Stimulated activated CD8-positive, alpha-beta memory T cell treated with anti-CD3 and anti-CD28 coated beads, Interleukin-7, amount 100 ng/mL, for 1 hour (primary cell): ENCODE measurements at regions not wholly inside any gene's neighbourhood (a gene's known extent, or its start where the extent isn't known, plus 50 kb on each side); places are given as distances from the start of the nearest gene placed in this dataset.

Experiments
- DNase-seq, 2 donors: peaks; one replicate each; pipeline ENCODE4 v3.0.0-alpha.2; 2020; ENCODE audit warnings: low read depth in 2 of 2

DNA sequence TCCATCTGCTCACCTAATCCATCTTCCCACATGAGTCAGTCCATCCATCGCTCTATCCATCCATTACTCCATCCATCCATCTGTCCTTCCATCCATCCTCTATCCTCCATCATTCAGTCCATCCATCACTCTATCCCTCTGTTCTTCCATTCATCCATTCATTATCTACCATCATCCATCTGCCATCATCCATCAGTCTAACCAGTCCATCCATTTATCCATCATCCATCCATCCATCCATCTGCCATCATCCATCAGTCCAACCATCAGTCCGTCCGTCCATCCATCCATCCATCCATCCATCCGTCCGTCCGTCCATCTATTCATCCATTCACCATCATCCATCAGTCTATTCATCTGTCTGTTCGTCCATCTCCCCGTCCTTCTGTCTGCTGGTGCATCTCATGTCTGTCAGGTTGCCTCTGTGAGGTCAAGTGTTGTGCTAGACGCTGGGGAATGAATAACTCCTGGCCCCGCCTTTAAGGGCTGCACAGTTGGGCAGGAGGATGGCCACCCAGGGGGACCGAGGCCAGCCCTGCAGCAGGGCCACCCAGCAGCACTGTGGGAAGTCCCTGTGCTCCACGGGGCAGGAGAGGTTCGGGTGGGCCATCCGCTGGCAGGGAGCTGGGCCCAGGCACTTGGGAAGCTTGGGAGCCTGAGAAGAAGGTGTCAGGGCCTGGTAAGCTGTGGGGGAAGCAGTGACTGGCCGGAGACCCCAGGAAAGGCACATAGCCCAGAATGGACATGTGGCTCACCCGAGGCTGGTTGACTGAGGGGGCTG is 137.1 kb downstream of the CTTN start:
- DNase-seq, result no peak

DNA sequence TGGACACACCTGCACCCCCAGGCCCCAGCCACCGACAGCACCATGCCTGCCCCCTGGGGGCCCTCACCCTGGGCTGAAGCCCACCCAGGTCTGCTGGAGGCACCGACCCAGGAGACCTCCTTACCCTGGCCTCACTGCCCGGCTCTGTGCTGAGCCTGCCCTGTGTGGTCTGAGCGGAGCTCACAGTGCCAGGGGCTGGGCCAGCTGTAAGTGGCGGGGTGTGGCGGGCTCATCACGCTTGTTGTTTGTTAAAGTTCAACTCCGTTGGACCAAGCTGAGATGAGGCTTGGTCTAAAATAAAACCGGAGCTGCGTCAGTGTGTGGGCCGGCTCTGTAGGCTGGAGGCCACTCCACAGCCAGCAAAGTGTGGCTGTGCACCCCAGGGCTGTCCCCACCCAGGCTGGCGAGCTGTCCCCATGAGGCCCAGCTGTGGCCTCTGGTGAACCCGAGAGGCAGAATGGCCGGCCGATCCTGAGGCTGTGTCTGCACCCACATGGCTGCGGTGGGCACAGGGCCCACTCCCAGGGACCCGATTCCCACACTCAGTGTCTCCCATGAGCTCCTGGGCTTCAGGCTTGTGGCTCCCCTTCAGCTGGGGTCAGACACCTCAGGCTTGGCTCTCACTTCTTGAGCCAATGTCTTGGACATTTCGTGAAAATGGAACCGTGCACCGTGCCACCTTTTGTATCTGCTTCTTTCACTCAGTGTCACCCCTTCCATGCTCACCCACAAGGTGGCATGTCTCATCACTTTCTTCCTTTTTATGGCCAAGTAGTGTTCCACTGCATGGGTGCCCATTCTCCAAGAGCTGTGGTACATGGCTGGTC is 137.9 kb downstream of the CTTN start:
- DNase-seq, result no peak

DNA sequence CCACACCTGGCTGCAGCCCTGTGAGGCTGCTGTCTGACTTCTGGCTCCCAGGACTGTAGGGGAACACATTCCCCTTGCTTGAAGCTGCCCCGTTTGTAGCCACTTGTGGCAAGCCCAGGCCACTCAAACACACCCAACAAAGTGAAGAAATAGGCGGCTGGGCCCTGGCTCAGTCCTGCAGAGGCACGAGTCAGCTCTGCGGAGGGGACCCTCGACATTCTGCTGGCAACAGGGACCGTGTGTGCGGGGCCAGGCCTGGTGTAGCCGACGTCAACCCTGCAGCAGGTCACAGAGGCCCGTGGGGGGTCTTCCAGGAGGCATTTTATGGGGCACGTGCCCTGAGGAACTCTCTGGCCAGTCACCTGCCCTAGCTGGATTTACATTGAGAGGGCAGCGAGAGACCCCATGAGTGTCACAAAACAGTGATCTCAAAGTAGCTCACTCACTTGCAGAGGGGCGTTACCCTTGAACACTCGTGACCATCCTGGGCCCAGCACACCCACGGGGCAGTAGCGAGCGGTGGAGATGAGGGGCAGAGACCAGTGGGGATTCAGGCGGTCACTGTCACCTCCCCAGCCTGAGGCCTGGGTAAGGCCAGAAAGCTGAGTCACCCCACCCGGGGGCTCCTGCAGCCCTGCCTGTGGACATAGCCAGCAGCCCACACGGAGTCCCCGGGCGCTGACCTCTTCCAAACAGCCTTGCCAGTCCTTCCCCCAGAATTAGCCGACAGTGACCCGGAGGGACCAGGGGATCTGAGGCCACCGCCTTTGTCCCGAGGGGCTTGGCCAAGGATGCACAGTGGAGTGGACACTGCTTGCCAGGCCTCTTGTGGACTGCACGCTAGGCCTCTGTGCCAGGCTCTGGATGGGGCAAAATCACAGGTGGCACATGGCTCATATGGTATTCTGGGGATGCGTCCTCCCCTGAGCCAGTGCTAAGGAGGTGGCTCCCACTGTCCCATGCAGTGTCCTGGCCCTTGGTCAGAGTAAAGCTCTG is 139.5 kb downstream of the CTTN start:
- DNase-seq, result no peak

DNA sequence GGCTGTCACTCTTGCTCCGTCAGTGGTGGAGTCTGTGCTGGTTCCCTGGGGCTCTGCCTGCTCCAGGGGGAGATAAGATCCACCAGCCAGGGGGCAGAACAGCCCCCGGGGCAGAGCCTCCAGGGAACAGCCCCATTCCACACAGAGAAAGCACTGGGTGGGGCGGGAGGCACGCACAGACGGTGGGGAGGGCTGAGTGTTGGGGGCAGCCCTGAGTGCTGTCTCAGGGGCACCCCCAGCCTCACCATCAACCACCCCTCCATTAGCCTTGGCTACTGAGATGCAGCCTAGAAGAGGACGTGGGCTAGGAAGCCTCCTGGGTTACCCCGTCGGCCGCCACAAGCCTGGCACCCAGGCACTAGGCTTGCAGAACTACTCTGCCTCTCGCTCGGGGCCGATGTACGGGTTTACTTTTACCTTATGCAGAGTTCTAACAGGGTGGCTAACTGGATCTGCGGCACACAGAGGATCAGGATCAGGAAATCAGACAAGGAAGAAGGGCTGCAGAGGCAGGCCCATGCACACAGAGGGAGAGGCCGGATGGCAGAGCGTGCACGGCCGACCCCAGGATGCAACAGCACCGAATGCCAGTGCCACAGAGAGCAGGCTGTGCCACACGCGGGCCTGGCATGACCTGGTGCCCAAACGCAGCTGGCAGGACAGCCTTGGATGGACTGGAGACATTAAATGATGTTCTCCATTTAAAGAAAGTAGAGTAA is 140.5 kb downstream of the CTTN start:
- no peak for DNase-seq

DNA sequence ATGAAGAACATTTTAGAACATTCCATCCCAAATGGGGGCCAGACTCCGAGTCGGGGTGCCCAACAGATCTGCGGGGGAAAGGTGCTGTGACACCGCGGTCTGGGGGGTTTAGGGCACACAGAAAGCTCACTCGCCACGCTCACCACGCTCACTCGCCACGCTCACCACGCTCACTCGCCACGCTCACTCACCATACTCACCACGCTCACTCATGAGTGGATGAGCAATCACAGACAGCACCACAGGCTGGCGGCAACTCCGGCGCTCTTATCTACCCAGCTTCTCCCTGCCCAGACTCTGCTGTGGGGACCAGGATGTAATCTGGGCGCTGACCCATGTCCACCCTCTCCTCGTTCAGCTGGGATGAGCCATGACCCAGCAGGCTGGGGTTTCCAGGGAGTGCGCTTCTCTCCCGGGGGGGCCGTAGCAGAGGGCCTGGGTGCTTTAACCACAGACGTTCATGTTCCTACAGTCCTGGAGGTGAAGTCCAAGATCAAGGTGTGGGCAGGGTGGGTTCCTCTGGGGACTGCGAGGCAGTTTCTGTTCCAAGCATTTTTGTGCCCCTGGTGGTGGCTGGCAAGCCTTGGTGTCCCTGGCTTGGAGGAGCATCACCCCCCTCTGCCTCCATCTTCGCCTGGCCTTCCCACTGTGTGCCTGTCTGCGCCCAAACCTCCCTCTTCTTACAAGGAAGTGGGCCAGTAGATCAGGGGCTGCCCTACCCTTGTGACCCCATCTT is 141.2 kb downstream of the CTTN start:
- DNase-seq, result no peak

DNA sequence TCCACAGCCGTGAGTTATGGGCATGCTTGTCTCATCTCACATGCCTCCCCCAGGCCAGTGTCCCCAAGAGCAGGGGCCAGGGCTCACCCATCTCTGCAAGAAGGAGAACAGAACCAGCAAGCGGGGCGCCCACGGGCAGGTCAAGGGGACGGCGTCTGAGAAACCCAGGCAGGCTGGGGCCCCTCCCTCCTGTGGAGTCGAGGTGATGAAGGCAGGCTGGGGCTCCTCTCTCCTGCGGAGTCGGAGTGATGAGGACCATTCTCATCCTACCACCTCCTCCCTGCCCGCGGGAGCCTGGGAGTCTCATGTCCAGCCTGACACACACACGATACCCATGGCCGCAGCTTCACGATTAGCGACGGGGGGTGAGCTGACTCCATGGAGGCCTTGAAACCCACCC is 141.9 kb downstream of the CTTN start:
- DNase-seq, result no peak

DNA sequence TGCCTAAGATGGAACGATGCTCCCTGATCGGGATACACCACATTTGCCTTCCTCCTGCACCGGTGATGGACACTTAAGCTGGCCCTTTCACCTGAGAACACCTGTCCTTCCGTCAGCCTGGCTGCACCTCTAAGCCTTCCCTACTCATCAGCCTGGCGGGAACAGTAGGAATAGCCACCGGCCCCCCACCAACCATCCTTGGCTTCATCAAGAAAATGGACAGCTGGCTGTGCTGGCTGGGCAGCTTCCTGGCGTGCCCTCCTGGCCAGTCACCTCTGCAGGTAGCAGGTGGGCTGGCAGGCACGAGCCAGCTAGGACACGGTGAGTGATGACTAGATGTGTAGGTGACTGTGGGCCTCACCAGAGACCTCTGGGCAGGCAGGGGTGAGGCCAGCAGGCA is 142.8 kb downstream of the CTTN start:
- no peak for DNase-seq

DNA sequence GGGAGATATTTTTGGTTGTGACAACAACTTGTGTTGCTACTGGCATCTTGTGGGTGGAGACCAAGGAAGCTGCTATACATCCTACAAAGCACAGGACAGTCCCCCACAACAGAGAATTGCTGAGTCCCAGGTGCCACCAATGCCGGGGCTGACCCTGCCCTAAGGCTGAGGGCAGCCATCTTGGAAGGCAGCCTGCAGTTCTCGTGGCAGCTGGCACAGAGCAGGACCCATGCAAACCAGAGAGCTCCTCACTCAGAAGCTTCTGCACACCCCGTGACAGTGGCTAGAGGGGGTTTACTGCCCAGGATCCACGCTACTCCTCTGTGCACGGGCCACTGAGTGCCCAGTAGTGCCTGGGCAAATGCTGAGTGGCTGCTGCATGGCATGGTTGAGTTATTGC is 143.4 kb downstream of the CTTN start:
- no peak for DNase-seq

DNA sequence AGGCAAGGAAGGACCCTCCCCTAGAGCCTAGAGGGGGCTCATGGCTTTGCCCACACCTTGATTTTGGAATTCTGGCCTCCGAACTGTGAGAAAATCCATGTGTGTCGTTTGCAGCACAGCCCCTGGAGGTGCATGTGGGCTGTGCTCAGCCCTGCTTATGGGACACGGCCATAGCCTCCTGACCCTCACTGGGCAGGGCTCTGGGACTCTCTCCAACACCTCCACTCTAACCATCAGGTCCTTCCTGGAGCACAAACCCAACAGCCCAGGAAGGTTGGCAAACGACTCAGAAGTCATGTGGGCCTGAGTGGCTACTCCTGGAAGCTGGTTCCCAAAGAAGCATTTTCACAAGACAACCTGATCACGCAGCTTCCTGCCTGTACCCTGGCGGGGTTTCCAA is 144.1 kb downstream of the CTTN start:
- DNase-seq, result no peak

DNA sequence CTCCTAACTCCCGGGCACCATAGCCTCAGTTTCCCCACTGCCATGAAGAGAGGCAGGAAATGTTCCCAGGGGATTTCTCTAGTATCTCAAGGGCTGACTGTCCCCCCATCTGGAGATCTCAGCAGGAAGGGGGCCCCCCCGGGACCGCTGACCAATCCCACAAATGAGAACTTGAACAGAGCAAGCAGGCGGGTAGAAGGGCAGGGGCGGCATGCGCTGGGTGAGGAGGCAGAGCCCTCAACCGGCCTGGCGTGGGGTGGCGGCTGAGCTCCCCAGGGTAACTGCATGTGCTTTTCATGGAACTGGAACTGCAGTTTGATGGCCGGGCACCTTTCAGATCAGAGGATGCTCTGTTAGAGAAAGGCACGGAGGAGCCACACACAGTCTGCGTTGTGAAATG is 144.5 kb downstream of the CTTN start:
- no peak for DNase-seq

DNA sequence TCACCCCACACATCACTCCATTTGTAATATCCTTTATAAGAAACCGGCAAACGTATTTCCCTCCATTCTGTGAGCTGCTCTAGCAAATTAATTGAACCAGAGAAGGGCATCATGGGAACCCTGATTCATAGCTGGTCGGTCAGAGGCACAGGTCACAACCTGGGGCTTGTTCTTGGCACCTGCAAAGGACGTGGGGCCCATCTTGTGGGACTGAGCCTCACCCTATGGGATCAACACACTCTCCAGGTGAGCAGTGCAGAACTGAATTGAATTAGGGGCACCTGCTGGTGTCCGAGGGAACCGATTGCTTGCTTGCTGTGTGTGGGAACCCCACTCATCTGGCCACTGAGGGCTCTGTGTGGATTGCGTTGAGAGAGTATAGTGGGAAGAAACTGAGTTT is 145.3 kb downstream of the CTTN start:
- DNase-seq, result no peak

DNA sequence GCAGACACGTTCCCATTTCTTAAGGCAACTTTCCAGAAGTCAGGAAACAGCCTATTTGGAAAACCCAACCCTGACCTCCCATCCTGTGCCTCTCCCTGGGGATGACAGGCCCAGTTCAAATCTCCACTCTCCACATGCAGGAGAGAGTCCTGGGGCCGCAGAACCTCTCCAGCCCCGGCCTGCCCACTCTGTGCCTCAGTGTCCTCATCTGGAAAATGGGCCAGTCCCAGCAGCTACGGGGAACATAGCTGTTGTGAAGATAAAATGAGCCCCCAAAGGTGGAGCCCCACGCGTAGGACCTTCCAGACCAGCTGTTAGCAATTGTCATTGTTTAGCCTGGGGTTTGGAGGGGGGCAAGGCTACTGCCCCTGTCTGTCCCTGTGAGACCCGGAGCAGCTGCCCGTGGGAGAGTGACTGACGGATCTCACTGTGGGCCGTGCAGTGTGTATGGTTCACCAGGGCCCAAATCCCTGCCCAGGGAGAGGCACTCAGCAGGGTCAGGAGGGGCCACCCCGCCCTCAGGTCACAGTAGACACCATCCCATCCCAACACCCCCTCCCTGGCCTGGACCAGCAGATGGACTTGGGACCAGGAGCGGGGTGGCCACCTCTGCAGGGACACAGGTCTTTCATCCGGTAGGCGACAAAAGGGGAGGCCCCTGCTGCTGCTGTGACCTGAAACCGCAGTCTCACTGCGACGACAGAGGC is 145.9 kb downstream of the CTTN start:
- no peak for DNase-seq

DNA sequence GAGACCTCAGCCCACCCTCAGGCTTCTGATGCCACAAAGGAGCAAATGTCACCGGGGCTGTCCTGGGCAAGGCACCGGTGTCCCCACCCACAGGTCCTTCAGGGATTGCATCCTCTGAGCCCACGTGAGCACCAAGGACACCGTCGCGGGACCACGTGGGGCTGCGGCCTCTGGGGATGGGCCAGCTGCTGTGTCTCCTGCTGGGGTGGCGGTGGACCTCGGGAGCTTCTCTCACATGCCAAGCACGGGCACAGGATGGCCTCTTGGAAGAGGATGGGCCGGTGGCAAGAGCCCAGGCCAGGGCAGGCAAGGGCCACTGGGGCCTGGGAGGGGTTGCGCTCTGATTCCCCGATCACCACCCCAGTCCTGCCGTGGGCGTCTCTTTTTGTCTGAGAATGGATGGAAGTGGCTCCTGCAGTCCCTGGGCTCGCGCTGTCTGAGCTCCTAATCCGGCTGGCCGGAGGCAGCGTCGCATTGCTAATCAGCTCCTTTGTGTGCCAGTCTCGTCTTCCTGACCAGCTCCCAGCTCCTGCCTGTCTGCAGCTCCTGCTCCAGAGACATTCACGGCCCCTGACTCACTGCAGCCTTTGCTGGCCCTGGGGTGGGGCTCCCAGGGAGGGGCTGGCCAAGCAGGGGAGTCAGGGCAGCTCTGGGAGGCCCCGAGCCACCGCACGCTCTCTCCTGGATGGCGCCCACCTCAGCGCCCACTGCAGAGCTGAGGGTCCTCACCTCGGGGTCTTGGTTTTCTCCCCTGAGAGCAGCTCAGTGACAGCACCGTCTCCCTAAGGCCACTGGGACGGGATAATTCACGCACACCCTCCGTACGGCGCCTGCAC is 146.7 kb downstream of the CTTN start:
- no peak for DNase-seq

DNA sequence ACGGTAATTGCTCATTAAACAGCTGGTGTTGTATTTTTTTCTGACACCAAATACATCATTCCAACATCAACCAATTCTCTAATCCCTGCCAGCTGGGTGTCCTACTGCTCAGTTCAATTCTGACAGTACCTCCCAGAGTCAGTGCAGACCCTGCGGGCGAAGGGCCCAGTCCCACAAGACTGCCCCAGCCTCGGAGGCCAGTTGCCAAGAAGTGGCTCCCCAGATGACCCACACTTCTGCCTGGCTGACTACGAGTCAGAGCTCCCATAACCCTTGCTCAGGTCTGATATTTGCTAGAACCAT is 147.2 kb downstream of the CTTN start:
- DNase-seq, result no peak

DNA sequence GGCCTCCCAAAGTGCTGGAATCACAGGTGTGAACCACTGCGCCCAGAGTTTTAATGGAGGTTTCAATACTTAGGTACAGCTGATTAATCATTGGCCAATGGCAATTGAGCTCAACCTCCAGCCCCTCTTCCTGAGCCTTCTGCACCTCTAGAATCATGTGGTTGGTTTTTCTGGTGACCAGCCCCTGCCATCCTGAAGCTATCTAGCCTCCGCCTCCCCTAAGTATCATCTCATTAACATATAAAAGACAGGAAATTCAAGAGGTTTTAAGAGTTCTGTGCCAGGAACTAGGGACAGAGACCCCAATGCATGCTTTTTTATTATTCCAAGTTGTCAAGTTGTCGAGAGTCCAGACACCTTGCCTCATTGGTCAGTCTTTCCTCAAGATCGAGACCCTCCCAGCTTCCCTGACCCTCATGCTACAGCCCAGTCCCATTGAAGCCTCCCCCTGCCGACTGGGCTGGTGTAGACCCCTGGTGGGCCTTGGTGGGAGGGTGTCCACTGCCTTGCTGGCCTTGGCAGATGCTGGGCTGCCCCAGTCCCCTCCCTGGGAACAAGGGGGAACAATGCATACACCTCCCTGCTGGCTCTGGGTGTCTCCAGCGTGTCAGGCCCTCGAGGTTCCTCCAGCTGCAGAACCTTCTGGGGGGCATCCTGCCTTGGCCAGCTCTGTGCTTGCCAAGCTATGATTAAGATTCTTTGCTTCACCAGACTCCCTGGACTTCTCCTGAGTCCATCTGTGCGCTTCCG is 148.0 kb downstream of the CTTN start:
- no peak for DNase-seq

DNA sequence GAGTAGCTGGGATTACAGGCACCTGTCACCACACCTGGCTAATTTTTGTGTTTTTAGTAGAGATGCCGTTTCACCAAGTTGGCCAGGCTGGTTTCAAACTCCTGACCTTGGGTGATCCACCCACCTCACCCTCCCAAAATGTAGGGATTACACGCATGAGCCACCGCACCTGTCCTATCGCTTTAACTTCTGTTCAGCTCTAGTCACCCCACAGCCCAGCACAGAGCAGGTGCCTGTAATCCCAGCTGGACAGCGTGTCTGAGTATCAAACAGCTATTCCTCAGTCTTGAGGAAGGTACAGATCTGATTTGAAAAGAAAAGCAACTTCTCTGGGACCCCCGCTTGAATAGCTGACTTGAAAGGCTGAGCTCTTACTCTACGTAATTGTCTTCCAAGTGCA is 149.1 kb downstream of the CTTN start:
- DNase-seq, result no peak

DNA sequence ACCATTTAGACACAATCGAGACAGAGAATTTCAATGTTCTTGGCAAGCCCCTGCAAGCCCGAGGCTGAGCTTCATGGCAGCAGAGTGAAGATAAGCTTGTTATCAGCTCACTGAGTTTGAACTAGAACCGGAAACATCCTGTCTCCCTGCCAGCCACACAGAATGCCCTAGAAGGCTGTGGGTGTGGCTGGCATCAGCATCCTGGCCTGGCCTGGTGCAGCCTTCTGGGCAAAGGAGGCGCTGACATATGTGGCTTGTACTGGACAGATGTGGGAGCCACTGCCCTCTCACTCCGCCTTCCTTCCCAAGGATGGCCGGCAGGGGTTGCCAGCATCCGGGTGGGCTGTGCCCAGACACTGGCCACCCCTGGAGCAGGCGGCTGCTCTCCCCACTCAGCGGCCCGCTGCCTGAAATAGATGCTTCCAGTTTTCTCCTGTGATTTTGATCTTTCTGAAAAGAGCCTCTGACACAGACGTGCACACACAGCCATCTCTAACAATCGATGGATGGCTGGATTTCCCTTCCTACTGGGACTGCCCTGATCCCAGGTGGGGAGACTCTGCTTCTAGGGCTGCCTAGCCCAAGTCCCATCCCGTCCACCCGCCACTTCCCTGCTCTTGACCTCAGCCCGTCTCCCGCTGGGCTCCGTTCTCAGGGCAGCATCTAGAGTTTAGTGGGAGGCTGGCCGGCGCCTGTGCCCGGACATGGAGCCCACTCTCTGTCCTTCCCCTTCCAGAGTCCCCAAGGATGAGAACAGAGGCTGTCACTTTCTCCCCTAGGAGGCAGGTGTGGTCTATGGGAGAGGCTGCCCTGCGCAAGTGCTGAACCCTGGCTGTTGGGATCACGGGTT is 149.7 kb downstream of the CTTN start:
- no peak for DNase-seq

DNA sequence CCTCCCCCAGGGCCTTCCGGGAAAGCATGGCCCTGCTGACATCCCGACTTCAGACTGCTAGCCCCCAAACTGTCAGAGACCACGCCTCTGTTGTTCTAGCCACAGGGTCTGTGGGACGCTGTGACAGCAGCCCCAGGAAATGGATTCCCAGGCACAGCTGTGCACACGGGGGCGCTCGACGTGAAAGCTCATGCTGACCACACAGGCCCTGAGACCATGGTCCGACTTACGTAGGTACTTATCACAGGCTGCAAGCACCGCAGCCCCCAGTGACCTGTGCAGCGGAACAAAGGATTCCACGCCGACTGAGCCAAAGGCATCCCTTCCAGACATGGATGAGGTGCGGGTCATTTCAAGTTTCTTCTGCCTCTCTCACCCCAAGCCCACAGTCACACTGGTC is 150.6 kb downstream of the CTTN start:
- DNase-seq, result no peak
